ENCODE measurements at regions not wholly inside any gene's neighbourhood (a gene's known extent, or its start where the extent isn't known, plus 50 kb on each side); places are given as distances from the start of the nearest gene placed in this dataset.

- no peak for TF ChIP-seq XRCC4 (IDR thresholded peaks at IDR 0.05; ENCODE audit: extremely low read depth, insufficient read depth, insufficient read length)
- no peak for TF ChIP-seq ILF3 (IDR thresholded peaks at IDR 0.05; ENCODE audit: borderline replicate concordance)
- no peak for TF ChIP-seq POLR2AphosphoS5 (IDR thresholded peaks at IDR 0.05; ENCODE audit: control insufficient read depth, insufficient read depth, low read depth, low read length)
- TF ChIP-seq, protein P1, sequence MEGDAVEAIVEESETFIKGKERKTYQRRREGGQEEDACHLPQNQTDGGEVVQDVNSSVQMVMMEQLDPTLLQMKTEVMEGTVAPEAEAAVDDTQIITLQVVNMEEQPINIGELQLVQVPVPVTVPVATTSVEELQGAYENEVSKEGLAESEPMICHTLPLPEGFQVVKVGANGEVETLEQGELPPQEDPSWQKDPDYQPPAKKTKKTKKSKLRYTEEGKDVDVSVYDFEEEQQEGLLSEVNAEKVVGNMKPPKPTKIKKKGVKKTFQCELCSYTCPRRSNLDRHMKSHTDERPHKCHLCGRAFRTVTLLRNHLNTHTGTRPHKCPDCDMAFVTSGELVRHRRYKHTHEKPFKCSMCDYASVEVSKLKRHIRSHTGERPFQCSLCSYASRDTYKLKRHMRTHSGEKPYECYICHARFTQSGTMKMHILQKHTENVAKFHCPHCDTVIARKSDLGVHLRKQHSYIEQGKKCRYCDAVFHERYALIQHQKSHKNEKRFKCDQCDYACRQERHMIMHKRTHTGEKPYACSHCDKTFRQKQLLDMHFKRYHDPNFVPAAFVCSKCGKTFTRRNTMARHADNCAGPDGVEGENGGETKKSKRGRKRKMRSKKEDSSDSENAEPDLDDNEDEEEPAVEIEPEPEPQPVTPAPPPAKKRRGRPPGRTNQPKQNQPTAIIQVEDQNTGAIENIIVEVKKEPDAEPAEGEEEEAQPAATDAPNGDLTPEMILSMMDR (IDR thresholded peaks at IDR 0.05 in 2 of 3, conservative IDR thresholded peaks at IDR 0.05 in 1 of 3; ENCODE audit: insufficient read depth in 2 of 3, low read depth in 1 of 3, low read length in 3 of 3) = no peak
- no peak for TF ChIP-seq BRCA1 (IDR thresholded peaks at IDR 0.05)
- TF ChIP-seq BRCA1 (CRISPR knock-in tag; IDR thresholded peaks at IDR 0.05) = no peak
- no peak for TF ChIP-seq ZFX (CRISPR knock-in tag; IDR thresholded peaks at IDR 0.05)
Observed at GRCh38 chr6:106907754-106908153, 66.8 kb downstream of the CD24 start.

All from K562 (cell line).